SK-N-SH treated with all-trans-retinoic acid at 6 μM for 48 hours (cell line): ENCODE measurements at regions not wholly inside any gene's neighbourhood (a gene's known extent, or its start where the extent isn't known, plus 50 kb on each side); places are given as distances from the start of the nearest gene placed in this dataset.

Experiments
- ATAC-seq: fragments of 200-7000 bp; cut with Tn5 transposase; 3 replicates; pipeline ENCODE4 v1.9.1; 2020; ENCODE audit warnings: mild to moderate bottlenecking, moderate library complexity
- ARNTL ChIP-seq: fragments of 450-650 bp; formaldehyde crosslinking; IDR thresholded peaks from 2 replicates; pipeline ENCODE4 v1.5.0; 2020; ENCODE audit warnings: low read depth, mild to moderate bottlenecking, moderate library complexity, borderline replicate concordance
- BACH2 ChIP-seq: fragments of 250-450 bp; sonication (Bioruptor Pico); IDR thresholded peaks from 2 replicates; pipeline ENCODE4 v1.9.0; 2021; ENCODE audit warnings: mild to moderate bottlenecking, borderline replicate concordance
- CSDC2 ChIP-seq: fragments of 250-450 bp; sonication (Bioruptor Pico); IDR thresholded peaks from 2 replicates; pipeline ENCODE4 v1.5.0; 2020; ENCODE audit warnings: mild to moderate bottlenecking, moderate library complexity
- GLIS3 ChIP-seq: fragments of 250-450 bp; sonication (Bioruptor Pico); IDR thresholded peaks from 2 replicates; pipeline ENCODE4 v1.5.0; 2020; ENCODE audit warnings: mild to moderate bottlenecking, moderate library complexity
- ISL1 ChIP-seq: fragments of 250-450 bp; sonication (Bioruptor Pico); IDR thresholded peaks from 2 replicates; pipeline ENCODE4 v2.1.2; 2022; ENCODE audit warnings: mild to moderate bottlenecking, moderate library complexity
- OSR1 ChIP-seq: fragments of 250-450 bp; sonication (Bioruptor Pico); IDR thresholded peaks from 2 replicates; pipeline ENCODE4 v1.8.0; 2022; ENCODE audit warnings: moderate library complexity, mild to moderate bottlenecking, inconsistent platforms
- POU6F1 ChIP-seq: fragments of 250-450 bp; sonication (Bioruptor Pico); IDR thresholded peaks from 2 replicates; pipeline ENCODE4 v1.8.0; 2021; ENCODE audit warnings: low read depth, mild to moderate bottlenecking, moderate library complexity, borderline replicate concordance
- PPARA ChIP-seq: fragments of 250-450 bp; sonication (Bioruptor Pico); IDR thresholded peaks from 2 replicates; pipeline ENCODE4 v1.5.0; 2020; ENCODE audit warnings: mild to moderate bottlenecking, borderline replicate concordance
- SNAI2 ChIP-seq: fragments of 250-450 bp; sonication (Bioruptor Pico); IDR thresholded peaks from 2 replicates; pipeline ENCODE4 v1.5.0; 2020; ENCODE audit warnings: mild to moderate bottlenecking, moderate library complexity
- TOX ChIP-seq: fragments of 250-450 bp; sonication (Bioruptor Pico); IDR thresholded peaks from 2 replicates; pipeline ENCODE4 v1.8.0; 2021; ENCODE audit warnings: mild to moderate bottlenecking, moderate library complexity, borderline replicate concordance
- ZFP3 ChIP-seq: fragments of 250-450 bp; sonication (Bioruptor Pico); IDR thresholded peaks from 2 replicates; pipeline ENCODE4 v1.5.0; 2020; ENCODE audit warnings: mild to moderate bottlenecking, moderate library complexity
- ZFP30 ChIP-seq: fragments of 450-650 bp; formaldehyde crosslinking; IDR thresholded peaks from 2 replicates; pipeline ENCODE4 v1.5.0; 2022; ENCODE audit warnings: mild to moderate bottlenecking, moderate library complexity
- ZNF565 ChIP-seq: fragments of 450-650 bp; formaldehyde crosslinking; conservative IDR thresholded peaks from 2 replicates; pipeline ENCODE4 v1.5.0; 2020; ENCODE audit warnings: low read depth, mild to moderate bottlenecking, moderate library complexity
- ZNF70 ChIP-seq: fragments of 450-650 bp; formaldehyde crosslinking; IDR thresholded peaks from 2 replicates; pipeline ENCODE4 v1.5.0; 2020; ENCODE audit warnings: mild to moderate bottlenecking, moderate library complexity
- ZNF8 ChIP-seq: fragments of 450-650 bp; formaldehyde crosslinking; IDR thresholded peaks from 2 replicates; pipeline ENCODE4 v1.5.0; 2020; ENCODE audit warnings: mild to moderate bottlenecking, moderate library complexity
- TF ChIP-seq, protein P1 (sequence below): fragments of 250-450 bp; sonication (Bioruptor Pico); IDR thresholded peaks from 2 replicates; pipeline ENCODE4 v1.5.1; 2021; ENCODE audit warnings: mild to moderate bottlenecking, moderate library complexity
- TF ChIP-seq, protein P2 (sequence below): fragments of 250-450 bp; sonication (Bioruptor Pico); IDR thresholded peaks from 2 replicates; pipeline ENCODE4 v1.5.1; 2020; ENCODE audit warnings: low read depth, mild to moderate bottlenecking, moderate library complexity
- TF ChIP-seq, protein P3 (sequence below): fragments of 250-450 bp; sonication (Bioruptor Pico); IDR thresholded peaks from 2 replicates; pipeline ENCODE4 v1.8.0; 2020; ENCODE audit warnings: mild to moderate bottlenecking, moderate library complexity, borderline replicate concordance

DNA sequence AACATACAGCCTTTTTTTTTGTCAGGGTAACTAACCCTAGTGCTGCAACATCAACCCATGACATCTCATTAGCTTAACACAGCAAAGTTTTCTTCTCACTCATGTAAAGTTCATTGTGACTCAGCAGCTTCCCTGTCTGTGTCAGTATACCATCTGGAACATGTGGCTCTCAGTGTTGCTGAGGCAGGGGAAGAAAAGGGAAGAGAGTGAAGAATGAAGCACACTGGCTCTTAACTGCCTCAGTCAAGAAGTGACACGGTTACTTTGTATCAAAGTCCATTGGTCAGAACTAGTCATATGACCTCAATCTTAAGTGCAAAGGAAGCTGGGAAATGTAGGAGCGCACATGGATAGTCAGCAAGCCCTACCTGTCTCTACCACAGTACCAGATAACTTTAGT is 185.0 kb upstream of the ELL2 start:
- peak; percentile 76 for ATAC-seq
- no peak for TF ChIP-seq ZNF565
- TF ChIP-seq TOX, result no peak
- TF ChIP-seq ZNF70 (CRISPR knock-in tag), result no peak
- no peak for TF ChIP-seq POU6F1 (CRISPR knock-in tag)
- no peak for TF ChIP-seq ZFP30 (CRISPR knock-in tag)
- no peak for TF ChIP-seq ZNF8 (CRISPR knock-in tag)
- no peak for TF ChIP-seq SNAI2 (CRISPR knock-in tag)
- TF ChIP-seq, all 23 proteins: peak for 0

DNA sequence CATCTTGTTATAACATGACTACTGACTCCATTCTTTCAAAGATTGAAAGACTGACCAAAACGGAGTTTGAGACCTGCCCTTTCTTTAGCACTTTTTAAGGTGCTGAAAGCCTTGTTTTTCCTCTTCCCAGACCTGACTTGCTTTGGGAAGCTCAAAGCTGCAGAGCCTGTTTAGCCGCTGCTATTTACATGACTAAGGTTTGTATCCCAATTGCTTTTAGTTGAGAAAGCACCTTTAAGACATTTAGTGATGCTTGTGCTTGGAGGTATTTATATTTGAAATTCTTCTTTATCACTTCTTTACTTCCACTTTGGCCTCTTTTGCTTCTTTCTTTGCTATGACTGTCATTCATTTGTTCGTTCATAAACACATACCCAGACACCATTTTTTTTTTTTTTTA is 182.6 kb upstream of the ELL2 start:
- TF ChIP-seq ZNF8 (CRISPR knock-in tag) (no peak), ARNTL (no peak), ISL1 (no peak), TOX (no peak), BACH2 (CRISPR knock-in tag) (no peak), SNAI2 (CRISPR knock-in tag) (no peak), GLIS3 (CRISPR knock-in tag) (no peak)
- TF ChIP-seq, protein P1, sequence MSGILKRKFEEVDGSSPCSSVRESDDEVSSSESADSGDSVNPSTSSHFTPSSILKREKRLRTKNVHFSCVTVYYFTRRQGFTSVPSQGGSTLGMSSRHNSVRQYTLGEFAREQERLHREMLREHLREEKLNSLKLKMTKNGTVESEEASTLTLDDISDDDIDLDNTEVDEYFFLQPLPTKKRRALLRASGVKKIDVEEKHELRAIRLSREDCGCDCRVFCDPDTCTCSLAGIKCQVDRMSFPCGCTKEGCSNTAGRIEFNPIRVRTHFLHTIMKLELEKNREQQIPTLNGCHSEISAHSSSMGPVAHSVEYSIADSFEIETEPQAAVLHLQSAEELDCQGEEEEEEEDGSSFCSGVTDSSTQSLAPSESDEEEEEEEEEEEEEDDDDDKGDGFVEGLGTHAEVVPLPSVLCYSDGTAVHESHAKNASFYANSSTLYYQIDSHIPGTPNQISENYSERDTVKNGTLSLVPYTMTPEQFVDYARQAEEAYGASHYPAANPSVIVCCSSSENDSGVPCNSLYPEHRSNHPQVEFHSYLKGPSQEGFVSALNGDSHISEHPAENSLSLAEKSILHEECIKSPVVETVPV (CRISPR knock-in tag), result no peak
- TF ChIP-seq, protein P2, sequence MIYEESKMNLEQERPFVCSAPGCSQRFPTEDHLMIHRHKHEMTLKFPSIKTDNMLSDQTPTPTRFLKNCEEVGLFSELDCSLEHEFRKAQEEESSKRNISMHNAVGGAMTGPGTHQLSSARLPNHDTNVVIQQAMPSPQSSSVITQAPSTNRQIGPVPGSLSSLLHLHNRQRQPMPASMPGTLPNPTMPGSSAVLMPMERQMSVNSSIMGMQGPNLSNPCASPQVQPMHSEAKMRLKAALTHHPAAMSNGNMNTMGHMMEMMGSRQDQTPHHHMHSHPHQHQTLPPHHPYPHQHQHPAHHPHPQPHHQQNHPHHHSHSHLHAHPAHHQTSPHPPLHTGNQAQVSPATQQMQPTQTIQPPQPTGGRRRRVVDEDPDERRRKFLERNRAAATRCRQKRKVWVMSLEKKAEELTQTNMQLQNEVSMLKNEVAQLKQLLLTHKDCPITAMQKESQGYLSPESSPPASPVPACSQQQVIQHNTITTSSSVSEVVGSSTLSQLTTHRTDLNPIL (CRISPR knock-in tag), result no peak
- TF ChIP-seq, protein P3, sequence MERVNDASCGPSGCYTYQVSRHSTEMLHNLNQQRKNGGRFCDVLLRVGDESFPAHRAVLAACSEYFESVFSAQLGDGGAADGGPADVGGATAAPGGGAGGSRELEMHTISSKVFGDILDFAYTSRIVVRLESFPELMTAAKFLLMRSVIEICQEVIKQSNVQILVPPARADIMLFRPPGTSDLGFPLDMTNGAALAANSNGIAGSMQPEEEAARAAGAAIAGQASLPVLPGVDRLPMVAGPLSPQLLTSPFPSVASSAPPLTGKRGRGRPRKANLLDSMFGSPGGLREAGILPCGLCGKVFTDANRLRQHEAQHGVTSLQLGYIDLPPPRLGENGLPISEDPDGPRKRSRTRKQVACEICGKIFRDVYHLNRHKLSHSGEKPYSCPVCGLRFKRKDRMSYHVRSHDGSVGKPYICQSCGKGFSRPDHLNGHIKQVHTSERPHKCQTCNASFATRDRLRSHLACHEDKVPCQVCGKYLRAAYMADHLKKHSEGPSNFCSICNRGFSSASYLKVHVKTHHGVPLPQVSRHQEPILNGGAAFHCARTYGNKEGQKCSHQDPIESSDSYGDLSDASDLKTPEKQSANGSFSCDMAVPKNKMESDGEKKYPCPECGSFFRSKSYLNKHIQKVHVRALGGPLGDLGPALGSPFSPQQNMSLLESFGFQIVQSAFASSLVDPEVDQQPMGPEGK (CRISPR knock-in tag), result no peak
- no peak for ATAC-seq

- no peak for ATAC-seq
- no peak for TF ChIP-seq PPARA (CRISPR knock-in tag)
- no peak for TF ChIP-seq POU6F1 (CRISPR knock-in tag)
- no peak for TF ChIP-seq CSDC2
- no peak for TF ChIP-seq OSR1
These were observed 181.8 kb upstream of the ELL2 start for GRCh38 chr5:96143450-96143849.

GRCh38 chr5:96142786-96143434 is 181.3 kb upstream of the ELL2 start:
- TF ChIP-seq GLIS3 (CRISPR knock-in tag) (no peak), BACH2 (CRISPR knock-in tag) (no peak), CSDC2 (no peak), ISL1 (no peak), ZFP30 (CRISPR knock-in tag) (no peak), PPARA (CRISPR knock-in tag) (no peak), ZNF565 (no peak), ZFP3 (CRISPR knock-in tag) (no peak), ZNF8 (CRISPR knock-in tag) (no peak), ZNF70 (CRISPR knock-in tag) (no peak), SNAI2 (CRISPR knock-in tag) (no peak), TOX (no peak)
- ATAC-seq, result peak; percentile 37; the same call in 1 of the 3 replicates
